Retina (tissue), 1 donor: ENCODE measurements at regions not wholly inside any gene's neighbourhood (a gene's known extent, or its start where the extent isn't known, plus 50 kb on each side); places are given as distances from the start of the nearest gene placed in this dataset.

Experiments
- DNase-seq: peaks from one replicate; pipeline ENCODE4 v3.0.0-alpha.2; 2016

DNA sequence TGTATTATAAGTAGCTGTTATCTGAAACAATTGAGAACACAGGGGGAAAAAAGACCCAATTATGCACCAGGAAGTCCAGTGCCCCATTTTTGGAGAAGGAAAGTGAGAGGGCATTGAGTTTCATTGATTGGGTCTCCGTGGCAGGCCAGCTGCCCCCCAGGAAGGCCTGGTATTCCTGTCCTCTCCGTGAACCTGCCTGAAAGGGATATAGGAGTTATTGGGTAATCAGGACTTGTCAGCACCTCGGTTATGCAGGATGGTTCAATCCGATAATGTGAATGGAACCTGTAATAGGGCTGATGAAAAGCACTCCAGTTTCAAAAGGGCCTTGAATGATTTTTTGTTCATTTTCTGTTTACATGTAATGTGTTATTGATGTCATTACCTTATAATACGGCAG is 122.0 kb upstream of the RARB start:
- no peak for DNase-seq

GRCh38 chr3:25306705-25307104 is 121.4 kb upstream of the RARB start:
- no peak for DNase-seq

DNA sequence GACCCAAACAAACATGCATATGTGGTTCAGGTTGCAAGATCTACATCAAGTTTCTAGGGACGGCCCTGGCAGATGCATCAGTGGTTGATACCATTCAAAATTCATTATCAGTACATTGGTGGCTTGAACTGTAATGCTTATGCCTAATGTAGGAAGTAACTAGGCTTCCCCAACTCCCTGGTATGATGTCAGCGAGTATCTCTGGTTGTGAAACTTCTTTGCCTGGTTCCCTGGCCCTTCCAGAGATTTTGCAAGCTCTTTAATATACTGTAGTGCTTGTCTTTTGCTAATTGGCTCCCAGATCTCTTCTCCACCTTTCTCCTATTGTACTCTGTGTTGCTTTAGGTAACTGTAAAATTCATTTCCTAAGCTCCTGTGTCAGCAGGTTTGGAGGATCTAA is 114.8 kb upstream of the RARB start:
- DNase-seq, result no peak

- DNase-seq, result no peak
Measured at GRCh38 chr3:25324954-25325655, 103.0 kb upstream of the RARB start.

GRCh38 chr3:25335356-25335755 is 92.7 kb upstream of the RARB start:
- DNase-seq, result no peak

GRCh38 chr3:25338158-25338725 is 89.8 kb upstream of the RARB start:
- no peak for DNase-seq

DNA sequence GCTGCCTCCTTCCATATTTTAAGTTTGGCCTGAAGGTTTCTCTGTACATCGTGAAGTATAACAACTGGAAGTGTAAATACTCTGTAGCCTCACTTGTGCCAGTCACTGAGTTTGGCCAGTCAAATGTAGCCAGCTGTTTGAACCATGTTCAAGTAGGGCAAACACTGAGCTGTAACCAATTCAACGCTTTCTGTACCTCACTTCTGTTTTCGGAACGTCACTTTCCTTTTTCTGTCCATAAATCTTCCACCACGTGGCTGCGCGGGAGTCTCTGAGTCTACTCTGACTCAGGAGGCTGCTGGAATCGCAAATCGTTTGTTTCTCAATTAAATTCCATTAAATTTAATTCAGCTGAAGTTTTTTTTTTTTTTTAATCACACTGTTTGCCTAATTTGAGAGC is 88.8 kb upstream of the RARB start:
- no peak for DNase-seq

DNA sequence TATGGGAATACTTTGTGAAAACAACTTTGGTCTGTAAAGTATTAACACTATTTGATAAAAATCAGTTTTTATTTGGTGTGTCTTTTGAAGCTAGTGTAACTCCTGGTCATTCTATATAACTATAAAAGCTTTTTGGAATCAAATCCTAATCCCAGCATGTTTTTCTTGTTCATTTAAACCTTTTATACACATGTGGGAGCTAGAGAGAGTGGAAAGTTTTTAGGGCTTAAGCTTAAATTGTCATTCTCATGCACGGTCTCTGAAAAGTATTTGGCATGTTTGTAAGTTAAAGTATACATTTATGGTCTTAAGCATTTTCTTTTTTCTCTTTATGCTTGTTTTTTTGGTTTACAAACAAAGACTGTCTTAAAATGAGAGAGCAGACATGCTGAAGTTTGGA is 83.4 kb upstream of the RARB start:
- no peak for DNase-seq

- no peak for DNase-seq
Measured at GRCh38 chr3:25349095-25349494, 79.0 kb upstream of the RARB start.

DNA sequence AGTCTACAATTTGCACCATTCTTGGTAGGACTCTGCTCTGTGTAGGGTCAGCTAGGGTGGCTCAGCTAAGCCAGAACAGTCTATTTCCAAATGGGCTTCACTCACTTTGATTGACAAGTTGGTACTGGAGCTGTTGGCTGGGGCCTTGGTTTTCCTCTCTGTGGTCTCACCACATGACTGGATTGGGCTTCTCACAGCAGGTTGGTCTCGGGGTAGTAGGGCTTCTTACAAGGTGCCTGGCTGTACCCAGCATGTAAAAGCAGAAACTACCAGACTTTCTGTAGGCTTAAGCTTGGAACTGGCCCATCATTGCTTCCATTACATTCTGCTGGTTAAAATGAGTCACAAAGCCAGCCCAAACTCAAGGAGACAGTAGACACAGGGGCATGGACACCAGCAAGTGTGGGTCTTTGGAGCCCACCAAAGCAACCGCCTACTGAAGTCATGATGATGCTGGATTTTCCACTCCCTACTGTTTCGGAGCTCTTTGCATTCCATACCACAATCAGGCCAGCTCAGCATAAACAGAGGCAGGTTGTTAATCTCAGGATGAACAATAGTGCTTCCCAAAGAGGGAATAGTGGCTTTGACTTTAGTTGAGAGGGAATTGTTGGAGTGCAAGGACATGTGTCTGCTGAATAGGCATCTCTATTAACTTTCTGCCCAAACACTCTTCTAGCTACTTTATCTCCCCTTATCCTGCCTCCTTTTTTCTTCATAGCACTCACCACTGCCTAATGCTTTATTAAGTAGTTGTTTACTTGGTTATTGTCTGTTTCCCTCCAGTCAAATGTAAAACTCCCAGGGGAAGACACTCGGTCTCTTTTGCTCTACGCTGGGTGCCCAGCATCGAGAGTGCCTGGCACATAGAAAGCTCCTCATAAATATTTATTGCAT is 78.0 kb upstream of the RARB start:
- DNase-seq, result no peak

DNA sequence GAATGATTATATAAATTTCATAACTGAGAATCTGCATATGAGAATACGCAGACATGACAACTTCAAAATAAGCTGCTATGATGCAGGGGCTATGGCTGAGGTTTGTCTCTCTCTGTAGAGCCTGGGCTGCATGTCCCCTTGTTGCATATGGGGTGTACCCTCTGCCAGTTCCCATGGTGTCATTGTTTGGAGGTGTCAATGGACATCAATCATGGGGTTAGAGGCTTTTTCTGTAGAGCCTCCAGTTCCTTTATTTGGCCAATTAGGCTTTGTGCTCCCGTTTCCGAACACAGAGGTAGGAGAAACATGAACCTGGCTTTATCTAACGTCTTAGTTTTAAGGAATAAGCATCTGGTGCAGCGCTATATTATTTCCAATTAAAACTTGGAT is 77.3 kb upstream of the RARB start:
- DNase-seq, result peak; percentile 16

- DNase-seq, result no peak
Measured at GRCh38 chr3:25354071-25354470, 74.0 kb upstream of the RARB start.

DNA sequence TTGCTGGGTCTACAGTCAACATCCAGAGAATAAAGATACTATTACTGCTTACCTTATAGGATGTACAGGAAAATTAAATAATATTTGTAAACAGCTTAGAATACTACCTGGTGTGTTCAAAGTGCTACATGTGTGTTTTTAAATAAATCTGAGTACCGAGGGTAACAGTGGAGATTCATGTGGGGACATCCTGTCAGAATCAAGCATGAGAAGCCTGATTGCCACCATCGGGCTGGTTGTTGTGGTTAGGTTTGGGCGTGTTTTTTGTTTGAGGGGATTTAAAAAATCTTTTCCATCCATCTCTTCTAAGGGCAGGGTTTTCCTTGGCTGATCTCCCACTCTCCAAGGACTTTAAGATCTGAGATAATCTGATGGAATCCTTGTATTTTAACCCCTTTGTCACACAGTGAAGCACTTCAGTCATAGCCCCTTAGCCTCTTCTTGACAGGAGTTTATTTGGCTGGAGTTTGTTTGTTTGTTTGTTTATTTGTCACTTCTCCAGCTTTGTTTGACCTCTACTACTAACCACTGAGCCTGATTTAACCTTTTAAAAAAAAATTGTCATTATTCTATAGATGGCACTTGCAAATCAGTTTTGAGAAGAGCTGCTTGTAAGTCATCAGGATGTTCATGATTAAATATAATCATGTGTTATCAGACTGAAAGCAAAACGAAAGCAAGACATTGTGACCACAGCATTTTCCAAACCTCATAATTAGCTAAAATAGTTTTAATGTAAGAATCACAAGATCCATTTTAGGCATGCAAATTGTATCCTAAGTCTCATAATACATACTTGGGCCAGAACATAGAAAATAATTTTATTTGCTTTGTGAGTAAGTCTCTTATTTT is 72.8 kb upstream of the RARB start:
- no peak for DNase-seq

DNA sequence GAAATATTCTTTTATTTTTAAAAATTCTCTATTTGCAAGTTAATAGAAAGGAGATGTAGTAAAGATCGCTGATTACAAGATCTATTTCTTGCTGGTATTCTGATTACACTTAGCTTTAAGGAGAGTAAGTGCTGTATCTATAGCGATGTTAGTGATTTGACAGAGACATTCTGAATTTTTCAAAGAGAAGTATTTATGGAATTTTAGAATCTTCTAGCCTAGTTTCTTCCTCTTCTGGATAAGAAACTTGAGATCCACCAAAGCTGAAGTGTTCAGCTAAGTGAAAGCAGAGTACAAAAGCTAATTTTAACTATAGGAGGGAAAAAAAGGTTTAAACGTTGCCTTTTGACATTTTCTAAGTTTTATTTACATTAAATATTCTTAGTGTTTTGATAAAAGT is 72.1 kb upstream of the RARB start:
- DNase-seq, result no peak

DNA sequence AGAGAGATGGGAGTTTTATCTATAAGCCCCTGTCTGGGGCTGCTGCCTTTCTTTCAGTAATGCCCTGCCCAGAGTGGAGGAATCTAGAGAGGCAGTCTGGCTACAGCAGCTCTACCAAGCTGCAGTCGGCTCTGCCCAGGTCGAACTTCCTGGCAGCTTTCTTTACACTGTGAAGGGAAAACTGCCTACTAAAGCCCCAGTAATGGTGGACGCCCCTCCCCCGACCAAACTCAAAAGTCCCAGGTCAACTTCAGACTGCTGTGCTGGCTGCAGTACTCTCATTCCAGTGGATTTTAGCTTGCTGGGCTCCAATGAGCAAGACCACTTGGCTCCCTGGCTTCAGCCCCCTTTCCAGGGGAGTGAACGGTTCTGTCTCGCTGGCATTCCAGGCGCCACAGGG is 65.9 kb upstream of the RARB start:
- DNase-seq, result no peak

- DNase-seq, result no peak
Measured at GRCh38 chr3:25365636-25366035, 62.4 kb upstream of the RARB start.

DNA sequence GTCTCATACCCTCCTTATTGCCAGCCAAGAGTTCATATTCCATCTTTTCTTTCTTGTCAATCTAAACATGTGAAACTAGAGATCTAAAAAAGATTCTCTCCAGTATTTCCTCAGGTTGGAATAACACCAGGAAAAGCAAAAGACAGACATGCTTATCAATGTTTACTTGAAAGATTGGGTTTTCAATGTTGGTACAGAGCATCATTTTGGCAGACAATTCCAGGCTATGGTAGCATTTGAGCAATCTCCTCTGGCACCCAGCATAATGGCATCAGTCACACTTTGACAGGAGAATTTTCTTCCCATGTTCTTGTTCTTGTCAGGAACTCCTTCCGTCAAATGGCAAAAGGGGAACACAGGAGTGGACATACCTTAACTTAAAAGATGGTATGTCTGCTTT is 61.0 kb upstream of the RARB start:
- no peak for DNase-seq

DNA sequence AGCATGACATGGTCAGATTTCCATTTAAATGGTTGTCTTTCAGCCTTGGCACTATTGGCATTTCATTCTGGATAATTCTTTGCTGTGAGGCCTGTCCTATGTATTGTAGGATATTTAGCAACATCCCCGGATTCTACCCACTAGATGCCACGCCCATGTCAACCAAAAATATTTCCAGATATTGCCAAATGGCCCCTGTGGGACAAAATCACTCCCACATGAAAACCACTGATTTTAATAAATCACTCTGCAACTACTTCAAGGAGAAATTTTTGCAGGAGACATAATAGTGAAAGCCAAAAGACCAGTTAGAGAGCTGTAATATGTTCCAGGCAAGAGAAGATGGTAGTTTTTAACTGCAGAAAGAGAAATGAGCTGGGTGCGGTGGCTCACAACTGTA is 55.9 kb upstream of the RARB start:
- DNase-seq, result no peak

- DNase-seq, result no peak
Measured at GRCh38 chr3:25376340-25376739, 51.7 kb upstream of the RARB start.

- DNase-seq, result no peak
Measured at GRCh38 chr3:25377042-25377441, 51.0 kb upstream of the RARB start.
